ENCODE measurements at regions not wholly inside any gene's neighbourhood (a gene's known extent, or its start where the extent isn't known, plus 50 kb on each side); places are given as distances from the start of the nearest gene placed in this dataset.

- H2AFZ ChIP-seq (ENCODE audit: low read depth, low read length): no peak overlapping the region
- H3K9me3 ChIP-seq (ENCODE audit: insufficient read depth, low read length): peaks cover 10% of the 10 kb centered on the region
- H3K79me2 ChIP-seq (ENCODE audit: low read length): no peaks in the 10 kb centered on the region
- H3K36me3 ChIP-seq (replicated peaks; ENCODE audit: low read depth, low read length): no peaks in the 10 kb centered on the region
- no peak overlapping the region for H3K27ac ChIP-seq (ENCODE audit: low read length)
- H3K4me3 ChIP-seq (ENCODE audit: low read length): no peak overlapping the region
- TF ChIP-seq CTCF (IDR thresholded peaks at IDR 0.05; ENCODE audit: low read depth, low read length) (no peak), EZH2phosphoT487 (IDR thresholded peaks at IDR 0.05; ENCODE audit: low read depth) (no peak)
- no peak overlapping the region for H3K9ac ChIP-seq (ENCODE audit: low read length)
- no peaks in the 10 kb centered on the region for H4K20me1 ChIP-seq (ENCODE audit: insufficient read depth, low read length)
- H3K27me3 ChIP-seq (ENCODE audit: low read depth, low read length): no peaks in the 10 kb centered on the region
- H3K4me2 ChIP-seq (ENCODE audit: low read length): no peak overlapping the region
- H3K4me1 ChIP-seq (ENCODE audit: low read length): no peaks in the 10 kb centered on the region
These were observed 117.2 kb upstream of the BMP5 start for GRCh38 chr6:55992546-55992945.

- no peak overlapping the region for H3K4me2 ChIP-seq (ENCODE audit: low read length)
- TF ChIP-seq EZH2phosphoT487 (IDR thresholded peaks at IDR 0.05; ENCODE audit: low read depth) (no peak), CTCF (IDR thresholded peaks at IDR 0.05; ENCODE audit: low read depth, low read length) (no peak)
- H4K20me1 ChIP-seq (ENCODE audit: insufficient read depth, low read length): no peaks in the 10 kb centered on the region
- H3K79me2 ChIP-seq (ENCODE audit: low read length): no peaks in the 10 kb centered on the region
- no peak overlapping the region for H2AFZ ChIP-seq (ENCODE audit: low read depth, low read length)
- no peak overlapping the region for H3K27ac ChIP-seq (ENCODE audit: low read length)
- H3K27me3 ChIP-seq (ENCODE audit: low read depth, low read length): no peaks in the 10 kb centered on the region
- H3K9ac ChIP-seq (ENCODE audit: low read length): no peak overlapping the region
- H3K4me3 ChIP-seq (ENCODE audit: low read length): no peak overlapping the region
- no peaks in the 10 kb centered on the region for H3K36me3 ChIP-seq (replicated peaks; ENCODE audit: low read depth, low read length)
- H3K4me1 ChIP-seq (ENCODE audit: low read length): no peaks in the 10 kb centered on the region
- no peaks in the 10 kb centered on the region; the same call in 1 of the 2 replicates for H3K9me3 ChIP-seq (ENCODE audit: insufficient read depth, low read length)
These were observed 109.9 kb upstream of the BMP5 start for GRCh38 chr6:55985309-55985708.

GRCh38 chr6:55983861-55984260 lies 108.5 kb upstream of the BMP5 start:
- H3K27ac ChIP-seq (ENCODE audit: low read length): no peak overlapping the region
- TF ChIP-seq EZH2phosphoT487 (IDR thresholded peaks at IDR 0.05; ENCODE audit: low read depth): no peak
- no peaks in the 10 kb centered on the region for H3K36me3 ChIP-seq (replicated peaks; ENCODE audit: low read depth, low read length)
- no peaks in the 10 kb centered on the region for H3K79me2 ChIP-seq (ENCODE audit: low read length)
- no peaks in the 10 kb centered on the region for H3K4me1 ChIP-seq (ENCODE audit: low read length)
- no peaks in the 10 kb centered on the region; the same call in 1 of the 2 replicates for H3K9me3 ChIP-seq (ENCODE audit: insufficient read depth, low read length)
- H2AFZ ChIP-seq (ENCODE audit: low read depth, low read length): 0 out of 2 replicates have a peak overlapping the region, but pooled peaks have one; percentile 12
- no peaks in the 10 kb centered on the region for H4K20me1 ChIP-seq (ENCODE audit: insufficient read depth, low read length)
- no peak overlapping the region for H3K4me2 ChIP-seq (ENCODE audit: low read length)
- no peak overlapping the region for H3K4me3 ChIP-seq (ENCODE audit: low read length)
- no peaks in the 10 kb centered on the region for H3K27me3 ChIP-seq (ENCODE audit: low read depth, low read length)
- H3K9ac ChIP-seq (ENCODE audit: low read length): no peak overlapping the region

GRCh38 chr6:55981660-55982059 lies 106.3 kb upstream of the BMP5 start:
- TF ChIP-seq EZH2phosphoT487 (IDR thresholded peaks at IDR 0.05; ENCODE audit: low read depth) (no peak), CTCF (IDR thresholded peaks at IDR 0.05; ENCODE audit: low read depth, low read length) (no peak)
- Histone ChIP-seq H3K79me2 (ENCODE audit: low read length) (no peaks in the 10 kb centered on the region), H3K9me3 (ENCODE audit: insufficient read depth, low read length) (no peaks in the 10 kb centered on the region; the same call in 1 of the 2 replicates)

More at GRCh38 chr6:55981660-55982059, 106.3 kb upstream of the BMP5 start:
- Histone ChIP-seq H3K4me1 (ENCODE audit: low read length) (no peaks in the 10 kb centered on the region), H2AFZ (ENCODE audit: low read depth, low read length) (no peak overlapping the region), H3K4me2 (ENCODE audit: low read length) (no peak overlapping the region), H4K20me1 (ENCODE audit: insufficient read depth, low read length) (no peaks in the 10 kb centered on the region), H3K27ac (ENCODE audit: low read length) (no peak overlapping the region), H3K4me3 (ENCODE audit: low read length) (no peak overlapping the region), H3K36me3 (replicated peaks; ENCODE audit: low read depth, low read length) (no peaks in the 10 kb centered on the region), H3K27me3 (ENCODE audit: low read depth, low read length) (no peaks in the 10 kb centered on the region), H3K9ac (ENCODE audit: low read length) (no peak overlapping the region)

Data from OCI-LY3 (cell line).